Trophoblast cell (in vitro differentiated cells and primary cell): ENCODE measurements at regions not wholly inside any gene's neighbourhood (a gene's known extent, or its start where the extent isn't known, plus 50 kb on each side); places are given as distances from the start of the nearest gene placed in this dataset.

Experiments used
- DNase-seq, 2 donors: peaks; one replicate each; pipeline ENCODE4 v3.0.0-alpha.2; 2016
- H2AFZ ChIP-seq: 2 replicates; pipeline ENCODE4 v1.6.1; 2013; ENCODE audit warnings: low read length, moderate library complexity, mild to moderate bottlenecking; ENCODE audit not compliant: insufficient read depth, poor library complexity
- H2AK5ac ChIP-seq: 2 replicates; pipeline ENCODE4 v1.6.1; 2013; ENCODE audit warnings: mild to moderate bottlenecking, low read length
- H2BK120ac ChIP-seq: 2 replicates; pipeline ENCODE4 v1.6.1; 2013; ENCODE audit warnings: low read length, mild to moderate bottlenecking, moderate library complexity; ENCODE audit not compliant: insufficient read depth, poor library complexity
- H2BK12ac ChIP-seq: 2 replicates; pipeline ENCODE4 v1.6.1; 2013; ENCODE audit warnings: mild to moderate bottlenecking, low read length, moderate library complexity
- H2BK5ac ChIP-seq: 2 replicates; pipeline ENCODE4 v1.6.1; 2013; ENCODE audit warnings: low read length, low read depth, moderate library complexity, mild to moderate bottlenecking; ENCODE audit not compliant: poor library complexity
- H3K14ac ChIP-seq: 2 replicates; pipeline ENCODE4 v1.6.1; 2013; ENCODE audit warnings: mild to moderate bottlenecking, low read length
- H3K18ac ChIP-seq: 2 replicates; pipeline ENCODE4 v1.6.1; 2013; ENCODE audit warnings: mild to moderate bottlenecking, low read length
- H3K23ac ChIP-seq: 2 replicates; pipeline ENCODE4 v1.6.1; 2013; ENCODE audit warnings: low read length
- H3K27ac ChIP-seq: 2 replicates; pipeline ENCODE4 v1.5.1; 2013; ENCODE audit warnings: low read depth, mild to moderate bottlenecking, inconsistent platforms, low read length, moderate library complexity
- H3K27me3 ChIP-seq: 2 replicates; pipeline ENCODE4 v1.6.1; 2013; ENCODE audit warnings: inconsistent platforms, mild to moderate bottlenecking, low read length, moderate library complexity; ENCODE audit not compliant: insufficient read depth
- H3K36me3 ChIP-seq, 2 experiments: 1 replicate in 1 of 2; 2 replicates in 1 of 2; pipeline ENCODE4 v1.6.1; 2013; ENCODE audit warnings: low read length in 2 of 2, mild to moderate bottlenecking in 2 of 2, moderate library complexity in 1 of 2; ENCODE audit not compliant: insufficient read depth in 2 of 2, control insufficient read depth in 1 of 2
- H3K4ac ChIP-seq: 2 replicates; pipeline ENCODE4 v1.6.1; 2013; ENCODE audit warnings: low read depth, mild to moderate bottlenecking, low read length, moderate library complexity
- H3K4me1 ChIP-seq, 2 experiments: 1 replicate in 1 of 2; 2 replicates in 1 of 2; pipeline ENCODE4 v1.6.1; 2013; ENCODE audit warnings: low read length in 2 of 2, mild to moderate bottlenecking in 2 of 2, moderate library complexity in 1 of 2; ENCODE audit not compliant: insufficient read depth in 2 of 2, control insufficient read depth in 1 of 2
- H3K4me2 ChIP-seq: 2 replicates; pipeline ENCODE4 v1.6.1; 2013; ENCODE audit warnings: inconsistent platforms, mild to moderate bottlenecking, low read length, moderate library complexity
- H3K4me3 ChIP-seq: 2 replicates; pipeline ENCODE4 v1.5.1; 2013; ENCODE audit warnings: mild to moderate bottlenecking, low read depth, low read length, inconsistent platforms
- H3K79me1 ChIP-seq: one replicate; pipeline ENCODE4 v1.6.1; 2013; ENCODE audit warnings: low read length
- H3K79me2 ChIP-seq: 2 replicates; pipeline ENCODE4 v1.6.1; 2013; ENCODE audit warnings: low read length, mild to moderate bottlenecking; ENCODE audit not compliant: control insufficient read depth, insufficient read depth, poor library complexity
- H3K9ac ChIP-seq: 2 replicates; pipeline ENCODE4 v1.6.1; 2013; ENCODE audit warnings: mild to moderate bottlenecking, low read length
- H3K9me3 ChIP-seq: 2 replicates; pipeline ENCODE4 v1.6.1; 2013; ENCODE audit warnings: low read depth, mild to moderate bottlenecking, control low read depth, inconsistent platforms, low read length; ENCODE audit not compliant: insufficient read depth
- H4K12ac ChIP-seq: 2 replicates; pipeline ENCODE4 v1.6.1; 2013; ENCODE audit warnings: low read depth, mild to moderate bottlenecking, low read length, moderate library complexity
- H4K8ac ChIP-seq: 2 replicates; pipeline ENCODE4 v1.6.1; 2013; ENCODE audit warnings: low read depth, mild to moderate bottlenecking, low read length, moderate library complexity
- H4K91ac ChIP-seq: one replicate; pipeline ENCODE4 v1.6.1; 2013; ENCODE audit warnings: low read depth, mild to moderate bottlenecking, low read length, moderate library complexity
- WGBS: extraction: QIAGEN DNeasy Blood & Tissue Kit; methylation state at CpG from one replicate; pipeline ENCODE4 v1.1.7; 2013; ENCODE audit warnings: missing lambda C conversion rate; ENCODE audit not compliant: insufficient read length, insufficient coverage; ENCODE audit errors: extremely low coverage; 5-methylcytosine and 5-hydroxymethylcytosine counted together

DNA sequence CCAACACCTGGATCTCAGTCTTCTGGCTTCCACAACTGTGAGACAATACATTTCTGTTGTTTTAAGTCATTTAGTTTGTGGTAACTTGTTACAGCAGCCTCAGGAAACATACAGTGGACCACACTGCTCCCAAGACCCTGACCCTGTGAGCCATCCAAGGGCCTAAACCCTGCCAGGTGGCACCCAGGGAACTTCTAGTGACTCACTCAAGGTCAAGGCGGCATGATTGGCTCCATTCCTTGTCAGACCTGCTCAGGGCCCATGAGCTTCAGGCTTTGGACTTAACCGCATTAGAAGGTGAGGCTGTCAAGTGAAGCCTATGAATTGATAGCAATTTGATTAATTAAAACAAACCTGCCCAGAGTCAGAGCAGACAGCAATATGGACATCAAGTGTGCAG is 165.7 kb upstream of the MAMLD1 start:
- H2BK5ac ChIP-seq, result no peak overlapping the region
- H3K27me3 ChIP-seq, result no peaks in the 10 kb centered on the region
- no peak overlapping the region for H3K4me3 ChIP-seq
- no peak overlapping the region for H3K27ac ChIP-seq
- no peak for DNase-seq
- H2AFZ ChIP-seq, result no peak overlapping the region
- no peak overlapping the region for H4K91ac ChIP-seq
- H3K9me3 ChIP-seq, result no peaks in the 10 kb centered on the region
- no peak overlapping the region for H4K8ac ChIP-seq
- H3K9ac ChIP-seq, result no peak overlapping the region
- H3K14ac ChIP-seq, result no peak overlapping the region
- H3K4me1 ChIP-seq, result no peaks in the 10 kb centered on the region
- no CpG with 5 or more reads among the region's 2 CpGs for WGBS
- no peak overlapping the region for H3K18ac ChIP-seq
- no peak overlapping the region for H2BK12ac ChIP-seq
- no peaks in the 10 kb centered on the region for H3K79me1 ChIP-seq
- no peaks in the 10 kb centered on the region for H3K79me2 ChIP-seq
- H3K4ac ChIP-seq, result no peak overlapping the region
- H3K4me2 ChIP-seq, result no peak overlapping the region
- no peaks in the 10 kb centered on the region for H3K36me3 ChIP-seq
- H4K12ac ChIP-seq, result no peak overlapping the region
- no peak overlapping the region for H2AK5ac ChIP-seq
- no peak overlapping the region for H2BK120ac ChIP-seq
- H3K23ac ChIP-seq, result no peak overlapping the region

DNA sequence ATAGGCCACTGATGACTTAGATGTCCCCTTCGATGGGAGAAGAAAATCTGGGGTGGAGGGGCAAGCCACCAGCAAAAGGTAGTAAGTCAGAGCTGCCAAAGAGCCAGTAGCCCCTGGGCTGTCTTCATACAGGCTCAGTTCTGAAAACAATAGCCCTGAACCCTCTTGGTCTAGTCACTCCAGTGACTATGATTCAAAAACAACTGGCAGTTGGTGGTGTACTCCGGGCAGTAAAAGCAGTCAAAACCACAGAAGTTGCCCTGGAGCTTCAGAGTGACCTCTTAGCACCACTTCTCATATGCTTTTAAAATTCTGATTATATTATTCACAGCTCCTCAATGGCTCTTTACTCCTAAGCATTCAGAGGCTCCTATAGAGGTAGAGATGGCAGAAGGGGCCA is 164.3 kb upstream of the MAMLD1 start:
- Histone ChIP-seq H3K4me3 (no peak overlapping the region), H3K23ac (no peak overlapping the region), H3K4me1 (no peaks in the 10 kb centered on the region), H3K18ac (no peak overlapping the region), H4K91ac (no peak overlapping the region), H3K4ac (no peak overlapping the region), H3K14ac (no peak overlapping the region), H3K27ac (no peak overlapping the region), H3K4me2 (no peak overlapping the region), H2BK5ac (no peak overlapping the region), H2BK12ac (no peak overlapping the region), H3K79me2 (no peaks in the 10 kb centered on the region), H2AK5ac (no peak overlapping the region), H3K9ac (no peak overlapping the region), H4K8ac (no peak overlapping the region), H2BK120ac (no peak overlapping the region), H3K36me3 (no peaks in the 10 kb centered on the region), H3K27me3 (no peaks in the 10 kb centered on the region), H3K79me1 (no peaks in the 10 kb centered on the region), H4K12ac (no peak overlapping the region), H2AFZ (no peak overlapping the region), H3K9me3 (no peaks in the 10 kb centered on the region)
- no CpG with 5 or more reads among the region's 2 CpGs for WGBS
- DNase-seq, result no peak

DNA sequence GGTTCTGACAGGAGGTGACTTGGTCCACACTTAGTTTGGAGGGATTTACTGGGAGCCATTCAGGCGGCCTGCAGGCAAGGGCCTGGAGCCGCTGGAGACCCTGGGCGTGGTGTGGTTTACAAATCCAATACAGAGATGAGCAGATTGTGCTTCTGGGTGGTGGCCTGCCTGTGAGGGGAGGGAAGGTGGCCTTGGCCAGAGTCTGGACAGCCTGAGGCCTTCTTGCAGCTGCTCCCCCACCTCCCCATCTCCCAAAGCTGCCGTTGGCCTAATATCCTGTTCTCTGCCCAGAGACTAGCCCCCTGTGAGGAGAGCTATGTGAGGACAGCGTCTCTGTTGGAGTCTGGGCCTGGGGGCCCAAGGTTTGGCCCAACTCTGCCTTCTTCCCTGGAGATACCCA is 163.9 kb upstream of the MAMLD1 start:
- Histone ChIP-seq H3K9me3 (no peaks in the 10 kb centered on the region), H4K8ac (no peak overlapping the region), H3K4me1 (no peaks in the 10 kb centered on the region), H2BK5ac (no peak overlapping the region), H3K23ac (no peak overlapping the region), H2BK120ac (no peak overlapping the region), H4K91ac (no peak overlapping the region), H3K27me3 (no peaks in the 10 kb centered on the region), H4K12ac (no peak overlapping the region), H3K79me2 (no peaks in the 10 kb centered on the region), H2AK5ac (no peak overlapping the region), H3K79me1 (no peaks in the 10 kb centered on the region), H3K18ac (no peak overlapping the region), H3K9ac (no peak overlapping the region), H2BK12ac (no peak overlapping the region), H3K4me3 (no peak overlapping the region), H3K36me3 (no peaks in the 10 kb centered on the region), H3K14ac (no peak overlapping the region), H3K4me2 (no peak overlapping the region), H3K27ac (no peak overlapping the region), H2AFZ (no peak overlapping the region), H3K4ac (no peak overlapping the region)
- DNase-seq, result no peak
- no CpG with 5 or more reads among the region's 5 CpGs for WGBS

DNA sequence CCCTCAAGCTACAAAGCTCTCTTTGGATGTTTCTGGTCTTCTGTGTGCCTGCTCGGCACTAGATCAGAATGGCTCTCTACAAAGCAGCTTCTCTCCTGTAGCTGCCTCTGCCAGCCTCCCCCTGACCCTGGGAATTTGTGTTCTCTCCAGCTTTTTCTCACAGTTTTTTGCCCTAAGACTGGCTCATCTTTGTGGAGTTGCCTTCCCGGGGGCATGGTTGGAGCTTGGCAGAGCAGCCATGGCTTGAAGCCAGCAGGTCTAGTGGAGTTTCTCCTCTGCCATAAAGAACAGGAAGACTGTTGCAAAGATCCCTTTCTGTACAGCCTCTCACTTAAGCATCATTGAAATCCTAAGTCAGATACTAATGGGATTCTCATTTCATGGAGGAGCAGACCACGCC is 163.3 kb upstream of the MAMLD1 start:
- no peak overlapping the region for H3K18ac ChIP-seq
- WGBS, result no CpG with 5 or more reads among the region's 3 CpGs

More for the DNA sequence above, 163.3 kb upstream of the MAMLD1 start:
- no peaks in the 10 kb centered on the region for H3K79me1 ChIP-seq
- H4K12ac ChIP-seq, result no peak overlapping the region
- H3K27ac ChIP-seq, result no peak overlapping the region
- no peak overlapping the region for H2BK5ac ChIP-seq
- H4K91ac ChIP-seq, result no peak overlapping the region
- H2AK5ac ChIP-seq, result no peak overlapping the region
- no peak overlapping the region for H2BK120ac ChIP-seq
- H3K4me3 ChIP-seq, result no peak overlapping the region
- H3K14ac ChIP-seq, result no peak overlapping the region
- H3K23ac ChIP-seq, result no peak overlapping the region
- no peak overlapping the region for H4K8ac ChIP-seq
- H3K79me2 ChIP-seq, result no peaks in the 10 kb centered on the region
- no peak overlapping the region for H2AFZ ChIP-seq
- H3K9me3 ChIP-seq, result no peaks in the 10 kb centered on the region
- no peak overlapping the region for H3K4me2 ChIP-seq
- DNase-seq, result no peak
- no peaks in the 10 kb centered on the region for H3K36me3 ChIP-seq
- H3K27me3 ChIP-seq, result no peaks in the 10 kb centered on the region
- no peak overlapping the region for H2BK12ac ChIP-seq
- no peak overlapping the region for H3K9ac ChIP-seq
- no peaks in the 10 kb centered on the region for H3K4me1 ChIP-seq
- H3K4ac ChIP-seq, result no peak overlapping the region
